ENCODE measurements at regions not wholly inside any gene's neighbourhood (a gene's known extent, or its start where the extent isn't known, plus 50 kb on each side); places are given as distances from the start of the nearest gene placed in this dataset.

- Histone ChIP-seq H3K9ac (no peak overlapping the region), H3K79me2 (ENCODE audit: insufficient read depth, low read depth) (no peaks in the 10 kb centered on the region), H3K27me3 (ENCODE audit: insufficient read depth, low read depth) (no peaks in the 10 kb centered on the region), H4K20me1 (ENCODE audit: insufficient read depth) (no peaks in the 10 kb centered on the region), H3K4me3 (IDR thresholded peaks at IDR 0.05; ENCODE audit: insufficient read depth, low read depth, low read length) (no peak overlapping the region), H2AFZ (ENCODE audit: low read depth) (no peak overlapping the region), H3K27ac (no peak overlapping the region), H3K36me3 (ENCODE audit: insufficient read depth) (no peaks in the 10 kb centered on the region), H3K4me1 (ENCODE audit: low read depth, poor library complexity, severe bottlenecking) (no peaks in the 10 kb centered on the region), H3K4me2 (no peak overlapping the region)
- TF ChIP-seq CTCF (conservative IDR thresholded peaks at IDR 0.05; ENCODE audit: low read depth, low read length): no peak
Measured at GRCh38 chr3:10616321-10616720, 110.9 kb upstream of the ATP2B2 start.

- Histone ChIP-seq H3K27me3 (ENCODE audit: insufficient read depth, low read depth) (no peaks in the 10 kb centered on the region), H2AFZ (ENCODE audit: low read depth) (no peak overlapping the region), H3K4me2 (no peak overlapping the region), H3K4me1 (ENCODE audit: low read depth, poor library complexity, severe bottlenecking) (no peaks in the 10 kb centered on the region), H3K36me3 (ENCODE audit: insufficient read depth) (no peaks in the 10 kb centered on the region), H3K79me2 (ENCODE audit: insufficient read depth, low read depth) (no peaks in the 10 kb centered on the region), H3K27ac (no peak overlapping the region), H3K4me3 (IDR thresholded peaks at IDR 0.05; ENCODE audit: insufficient read depth, low read depth, low read length) (no peak overlapping the region), H4K20me1 (ENCODE audit: insufficient read depth) (no peaks in the 10 kb centered on the region), H3K9ac (no peak overlapping the region)
- no peak for TF ChIP-seq CTCF (conservative IDR thresholded peaks at IDR 0.05; ENCODE audit: low read depth, low read length)
Measured at GRCh38 chr3:10619989-10620832, 114.8 kb upstream of the ATP2B2 start.

GRCh38 chr3:10620833-10621082 is 115.4 kb upstream of the ATP2B2 start:
- H4K20me1 ChIP-seq (ENCODE audit: insufficient read depth): no peaks in the 10 kb centered on the region
- H3K27ac ChIP-seq: no peak overlapping the region
- TF ChIP-seq CTCF (conservative IDR thresholded peaks at IDR 0.05; ENCODE audit: low read depth, low read length): no peak
- H3K27me3 ChIP-seq (ENCODE audit: insufficient read depth, low read depth): no peaks in the 10 kb centered on the region
- no peaks in the 10 kb centered on the region for H3K36me3 ChIP-seq (ENCODE audit: insufficient read depth)
- H2AFZ ChIP-seq (ENCODE audit: low read depth): no peak overlapping the region
- no peaks in the 10 kb centered on the region for H3K79me2 ChIP-seq (ENCODE audit: insufficient read depth, low read depth)
- H3K4me1 ChIP-seq (ENCODE audit: low read depth, poor library complexity, severe bottlenecking): no peaks in the 10 kb centered on the region
- H3K4me3 ChIP-seq (IDR thresholded peaks at IDR 0.05; ENCODE audit: insufficient read depth, low read depth, low read length): no peak overlapping the region
- no peak overlapping the region for H3K9ac ChIP-seq
- no peak overlapping the region for H3K4me2 ChIP-seq

GRCh38 chr3:10623578-10624275 is 118.3 kb upstream of the ATP2B2 start:
- H3K4me3 ChIP-seq (IDR thresholded peaks at IDR 0.05; ENCODE audit: insufficient read depth, low read depth, low read length): no peak overlapping the region
- no peak overlapping the region for H3K27ac ChIP-seq
- H4K20me1 ChIP-seq (ENCODE audit: insufficient read depth): no peaks in the 10 kb centered on the region
- H3K27me3 ChIP-seq (ENCODE audit: insufficient read depth, low read depth): no peaks in the 10 kb centered on the region
- H3K4me2 ChIP-seq: no peak overlapping the region
- no peaks in the 10 kb centered on the region for H3K4me1 ChIP-seq (ENCODE audit: low read depth, poor library complexity, severe bottlenecking)
- no peak overlapping the region for H2AFZ ChIP-seq (ENCODE audit: low read depth)
- H3K9ac ChIP-seq: no peak overlapping the region
- no peaks in the 10 kb centered on the region for H3K79me2 ChIP-seq (ENCODE audit: insufficient read depth, low read depth)
- no peak for TF ChIP-seq CTCF (conservative IDR thresholded peaks at IDR 0.05; ENCODE audit: low read depth, low read length)
- no peaks in the 10 kb centered on the region for H3K36me3 ChIP-seq (ENCODE audit: insufficient read depth)

All from KMS-11 (cell line).